Ectodermal cell (in vitro differentiated cells): ENCODE measurements at regions not wholly inside any gene's neighbourhood (a gene's known extent, or its start where the extent isn't known, plus 50 kb on each side); places are given as distances from the start of the nearest gene placed in this dataset.
"Not testable (repeated sequence)": the region's sequence is repeated elsewhere in the genome, so short reads cannot be mapped to it uniquely, and the experiment has no call there.

Experiments
- H3K27ac ChIP-seq: 2 replicates; pipeline ENCODE4 v1.7.0; 2013; ENCODE audit warnings: mild to moderate bottlenecking, low read depth, low read length; ENCODE audit not compliant: insufficient read depth, poor library complexity, severe bottlenecking
- H3K27me3 ChIP-seq: 2 replicates; pipeline ENCODE4 v1.7.0; 2013; ENCODE audit warnings: mild to moderate bottlenecking, low read length; ENCODE audit not compliant: insufficient read depth, control insufficient read depth, poor library complexity, severe bottlenecking
- H3K36me3 ChIP-seq: one replicate; pipeline ENCODE4 v1.7.0; 2013; ENCODE audit warnings: low read length; ENCODE audit not compliant: control insufficient read depth, insufficient read depth
- H3K4me1 ChIP-seq: one replicate; pipeline ENCODE4 v1.7.0; 2013; ENCODE audit warnings: low read length; ENCODE audit not compliant: control insufficient read depth, insufficient read depth
- H3K4me3 ChIP-seq: 2 replicates; pipeline ENCODE4 v1.7.0; 2013; ENCODE audit warnings: low read depth, low read length, control low read depth; ENCODE audit not compliant: insufficient read depth
- H3K9me3 ChIP-seq: 2 replicates; pipeline ENCODE4 v1.7.0; 2013; ENCODE audit warnings: mild to moderate bottlenecking, low read length, moderate library complexity; ENCODE audit not compliant: control insufficient read depth
- WGBS, 2 experiments: methylation state at CpG; one replicate each; pipeline ENCODE4 v1.1.7; 2013; ENCODE audit warnings: missing lambda C conversion rate in 2 of 2; 5-methylcytosine and 5-hydroxymethylcytosine counted together

GRCh38 chr16:64345142-64345541 is 776.7 kb downstream of the CDH11 start:
- 97 to 99% methylated on average over 6 of the region's 6 CpGs for WGBS, 2 experiments
- Histone ChIP-seq H3K27ac (no peak overlapping the region), H3K36me3 (no peaks in the 10 kb centered on the region), H3K9me3 (no peaks in the 10 kb centered on the region), H3K27me3 (no peaks in the 10 kb centered on the region), H3K4me1 (no peaks in the 10 kb centered on the region), H3K4me3 (no peak overlapping the region)

DNA sequence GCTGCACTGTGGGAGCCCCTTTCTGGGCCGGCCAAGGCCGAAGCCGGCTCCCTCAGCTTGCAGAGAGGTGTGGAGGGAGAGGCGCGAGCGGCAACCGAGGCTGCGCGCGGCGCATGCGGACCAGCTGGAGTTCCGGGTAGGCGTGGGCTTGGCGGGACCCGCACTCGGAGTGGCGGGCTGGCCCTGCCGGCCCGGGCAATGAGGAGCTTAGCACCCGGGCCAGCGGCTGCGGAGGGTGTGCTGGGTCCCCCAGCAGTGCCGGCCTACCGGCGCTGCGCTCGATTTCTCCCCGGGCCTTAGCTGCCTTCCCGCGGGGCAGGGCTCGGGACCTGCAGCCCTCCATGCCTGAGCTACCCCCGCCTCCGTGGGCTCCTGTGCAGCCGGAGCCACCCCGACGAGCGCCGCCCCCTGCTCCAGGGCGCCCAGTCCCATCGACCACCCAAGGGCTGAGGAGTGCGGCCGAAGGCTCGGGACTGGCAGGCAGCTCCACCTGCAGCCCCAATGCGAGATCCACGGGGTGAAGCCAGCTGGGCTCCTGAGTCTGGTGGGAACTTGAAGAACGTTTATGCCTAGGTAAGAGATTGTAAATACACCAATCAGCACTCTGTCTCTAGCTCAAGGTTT is 777.9 kb downstream of the CDH11 start:
- H3K36me3 ChIP-seq, H3K4me3 ChIP-seq, H3K27ac ChIP-seq, H3K9me3 ChIP-seq, H3K4me1 ChIP-seq, H3K27me3 ChIP-seq: not testable (repeated sequence)
- WGBS, 2 experiments = 94 to 95% methylated on average over 47 of the region's 47 CpGs

DNA sequence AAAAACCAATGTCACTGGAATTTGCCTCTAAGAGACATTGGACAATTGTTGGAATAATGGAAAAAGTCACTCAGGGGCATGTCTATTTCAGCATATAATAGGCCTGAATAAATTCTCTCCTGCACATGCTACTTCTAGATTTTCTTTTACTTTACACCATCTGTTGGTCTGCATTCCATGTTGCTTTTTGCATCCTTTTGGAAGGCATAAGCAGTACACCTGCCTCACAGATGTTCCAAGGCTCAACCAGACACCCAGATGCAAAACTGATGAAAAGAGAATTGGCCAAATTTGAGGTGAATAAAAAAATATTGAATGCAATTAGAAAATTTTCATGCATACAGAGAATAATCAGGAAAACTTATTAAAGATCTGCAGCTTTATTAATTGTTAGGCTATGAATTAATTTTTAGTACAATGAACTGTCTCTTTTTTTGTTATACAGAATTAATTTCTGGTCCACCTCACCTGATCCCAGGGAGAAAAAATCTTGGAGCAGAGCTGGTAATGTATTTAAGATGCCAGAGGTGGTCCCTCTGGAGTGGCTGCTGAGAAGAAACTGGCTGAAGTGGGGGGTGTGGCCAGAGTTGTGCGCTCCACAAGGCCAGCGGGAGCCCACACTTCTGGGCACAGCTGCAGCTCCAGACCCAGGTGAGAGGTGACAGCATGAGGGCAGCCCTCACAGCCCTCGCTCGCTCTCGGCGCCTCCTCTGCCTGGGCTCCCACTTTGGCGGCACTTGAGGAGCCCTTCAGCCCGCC is 778.6 kb downstream of the CDH11 start:
- Histone ChIP-seq H3K36me3 (no peaks in the 10 kb centered on the region), H3K4me1 (no peaks in the 10 kb centered on the region), H3K9me3 (no peaks in the 10 kb centered on the region), H3K27ac (no peak overlapping the region), H3K27me3 (no peaks in the 10 kb centered on the region), H3K4me3 (no peak overlapping the region)
- WGBS, 2 experiments = 89 to 94% methylated on average over 8 of the region's 8 CpGs

DNA sequence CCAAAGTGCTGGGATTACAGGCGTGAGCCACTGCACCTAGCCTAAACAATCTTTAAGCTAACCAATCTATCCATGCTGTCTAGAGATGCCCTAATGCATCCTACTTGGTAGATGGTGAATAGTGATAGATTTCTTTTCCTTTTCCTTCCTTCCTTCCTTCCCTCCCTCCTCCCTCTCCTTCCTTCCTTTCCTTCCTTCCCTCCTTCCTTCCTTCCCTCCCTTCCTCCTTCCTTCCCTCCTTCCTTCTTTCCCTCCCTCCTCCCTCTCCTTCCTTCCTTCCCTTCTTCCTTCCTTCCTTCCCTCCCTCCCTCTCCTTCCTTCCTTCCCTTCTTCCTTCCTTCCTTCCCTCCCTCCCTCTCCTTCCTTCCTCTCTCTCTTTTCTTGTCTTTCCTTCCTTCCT is 780.5 kb downstream of the CDH11 start:
- WGBS, 2 experiments = 82 to 93% methylated on average over 1 of the region's 1 CpG
- not testable (repeated sequence) for H3K27ac ChIP-seq, H3K4me3 ChIP-seq, H3K27me3 ChIP-seq, H3K9me3 ChIP-seq, H3K36me3 ChIP-seq, H3K4me1 ChIP-seq

DNA sequence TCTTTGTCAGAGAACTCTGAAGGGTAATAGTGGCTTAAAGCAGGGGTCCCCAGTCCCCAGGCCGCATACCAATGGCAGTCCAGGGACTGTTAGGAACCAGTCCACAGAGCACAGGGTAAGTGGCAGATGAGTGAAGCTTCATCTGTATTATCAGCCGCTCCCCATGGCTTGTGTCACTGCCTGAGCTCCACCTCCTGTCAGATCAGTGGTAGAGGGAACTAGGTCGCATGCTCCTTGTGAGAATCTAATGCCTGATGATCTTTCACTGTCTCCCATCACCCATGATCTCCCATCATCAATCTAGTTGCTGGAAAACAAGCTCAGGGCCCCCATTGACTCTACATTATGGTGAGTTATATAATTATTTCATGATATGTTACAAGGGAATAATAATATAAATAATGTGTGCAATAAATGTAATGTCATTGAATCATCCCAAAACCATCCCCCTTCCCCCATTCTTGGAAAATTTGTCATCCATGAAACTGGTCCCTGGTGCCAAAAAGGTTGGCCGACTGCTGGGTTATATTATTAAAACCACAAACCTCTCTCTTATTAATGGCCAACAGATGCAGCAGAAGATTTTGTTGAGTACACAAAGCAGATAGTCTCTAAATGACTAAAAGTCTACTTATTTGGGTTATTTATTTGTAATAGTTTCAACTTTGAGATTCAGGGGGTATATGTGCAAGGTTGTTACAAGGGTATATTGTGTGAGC is 782.7 kb downstream of the CDH11 start:
- H3K9me3 ChIP-seq = no peaks in the 10 kb centered on the region
- no peaks in the 10 kb centered on the region for H3K36me3 ChIP-seq
- no peak overlapping the region for H3K4me3 ChIP-seq
- no peaks in the 10 kb centered on the region for H3K27me3 ChIP-seq
- H3K27ac ChIP-seq = no peak overlapping the region
- WGBS, 2 experiments = 90 to 93% methylated on average over 4 of the region's 4 CpGs
- no peaks in the 10 kb centered on the region for H3K4me1 ChIP-seq

DNA sequence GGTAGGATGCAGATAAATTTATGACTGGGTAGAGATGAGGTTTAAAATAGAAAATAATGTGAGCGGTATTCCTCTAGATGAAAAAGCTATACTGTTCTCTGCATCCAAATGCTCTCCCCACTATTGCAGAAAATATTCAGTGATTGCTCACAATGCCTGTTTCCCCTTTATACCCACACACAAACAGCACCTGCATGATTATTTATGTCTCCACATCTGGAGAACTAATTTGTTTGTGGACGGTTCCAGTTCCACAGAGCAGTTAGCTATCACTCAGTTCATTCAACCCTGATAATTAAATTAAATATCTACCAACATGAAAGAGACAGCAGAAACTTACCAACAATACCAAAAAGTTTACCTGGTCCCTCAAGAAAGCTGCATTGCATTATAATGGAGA is 800.0 kb downstream of the CDH11 start:
- Histone ChIP-seq H3K27ac (no peak overlapping the region), H3K27me3 (no peaks in the 10 kb centered on the region), H3K9me3 (no peaks in the 10 kb centered on the region), H3K36me3 (no peaks in the 10 kb centered on the region), H3K4me1 (no peaks in the 10 kb centered on the region), H3K4me3 (no peak overlapping the region)
- 95 to 97% methylated on average over 2 of the region's 2 CpGs for WGBS, 2 experiments

GRCh38 chr16:64321066-64321465 is 800.8 kb downstream of the CDH11 start:
- Histone ChIP-seq H3K36me3 (no peaks in the 10 kb centered on the region), H3K27ac (no peak overlapping the region), H3K4me3 (no peak overlapping the region), H3K4me1 (no peaks in the 10 kb centered on the region), H3K9me3 (no peaks in the 10 kb centered on the region), H3K27me3 (no peaks in the 10 kb centered on the region)
- 90 to 100% methylated on average over 1 of the region's 1 CpG for WGBS, 2 experiments

DNA sequence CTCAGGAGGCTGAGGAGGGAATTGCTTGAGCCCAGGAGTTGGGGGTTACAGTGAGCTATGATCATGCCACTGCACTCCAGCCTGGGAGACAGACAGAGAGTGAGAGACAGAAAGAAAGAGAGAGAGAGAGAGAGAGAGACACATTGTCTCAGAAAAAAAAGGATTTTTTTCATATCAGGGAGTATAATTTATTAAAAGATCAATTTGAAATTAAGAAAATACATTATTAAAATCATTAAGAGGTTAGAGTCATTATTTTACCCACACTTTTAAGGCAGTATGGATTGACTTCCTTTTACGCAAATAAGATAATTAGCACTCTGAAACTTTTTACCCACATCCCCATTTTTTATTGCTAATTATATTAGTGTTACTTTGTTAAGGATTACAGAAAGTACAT is 804.3 kb downstream of the CDH11 start:
- WGBS, 2 experiments = no CpG with 5 or more reads among the region's 1 CpG
- no peaks in the 10 kb centered on the region for H3K4me1 ChIP-seq
- no peaks in the 10 kb centered on the region for H3K36me3 ChIP-seq
- no peak overlapping the region for H3K4me3 ChIP-seq
- H3K9me3 ChIP-seq = no peaks in the 10 kb centered on the region
- H3K27ac ChIP-seq = no peak overlapping the region
- no peaks in the 10 kb centered on the region for H3K27me3 ChIP-seq

GRCh38 chr16:64313726-64314125 is 808.1 kb downstream of the CDH11 start:
- Histone ChIP-seq H3K4me1 (no peaks in the 10 kb centered on the region), H3K27ac (no peak overlapping the region), H3K27me3 (no peaks in the 10 kb centered on the region), H3K36me3 (no peaks in the 10 kb centered on the region), H3K9me3 (no peaks in the 10 kb centered on the region), H3K4me3 (no peak overlapping the region)
- 93 to 95% methylated on average over 4 of the region's 4 CpGs for WGBS, 2 experiments

GRCh38 chr16:64312980-64313379 is 808.9 kb downstream of the CDH11 start:
- Histone ChIP-seq H3K9me3 (no peaks in the 10 kb centered on the region), H3K36me3 (no peaks in the 10 kb centered on the region), H3K4me3 (no peak overlapping the region), H3K4me1 (no peaks in the 10 kb centered on the region), H3K27ac (no peak overlapping the region), H3K27me3 (no peaks in the 10 kb centered on the region)
- WGBS, 2 experiments = 84 to 100% methylated on average over 1 to 2 of the region's 2 CpGs
